GM10266 (cell line): ENCODE measurements at regions not wholly inside any gene's neighbourhood (a gene's known extent, or its start where the extent isn't known, plus 50 kb on each side); places are given as distances from the start of the nearest gene placed in this dataset.
"Not testable (repeated sequence)": the region's sequence is repeated elsewhere in the genome, so short reads cannot be mapped to it uniquely, and the experiment has no call there.

Source experiments
- DNase-seq: peaks from one replicate; pipeline ENCODE4 v3.0.0; 2012; ENCODE audit errors: extremely low spot score
- TF ChIP-seq, protein P1 (sequence below): IDR thresholded peaks from 2 replicates; pipeline ENCODE4 v1.5.1; 2012; ENCODE audit warnings: mild to moderate bottlenecking, low read depth; ENCODE audit not compliant: control insufficient read depth, insufficient read depth; ENCODE audit errors: missing control alignments

DNA sequence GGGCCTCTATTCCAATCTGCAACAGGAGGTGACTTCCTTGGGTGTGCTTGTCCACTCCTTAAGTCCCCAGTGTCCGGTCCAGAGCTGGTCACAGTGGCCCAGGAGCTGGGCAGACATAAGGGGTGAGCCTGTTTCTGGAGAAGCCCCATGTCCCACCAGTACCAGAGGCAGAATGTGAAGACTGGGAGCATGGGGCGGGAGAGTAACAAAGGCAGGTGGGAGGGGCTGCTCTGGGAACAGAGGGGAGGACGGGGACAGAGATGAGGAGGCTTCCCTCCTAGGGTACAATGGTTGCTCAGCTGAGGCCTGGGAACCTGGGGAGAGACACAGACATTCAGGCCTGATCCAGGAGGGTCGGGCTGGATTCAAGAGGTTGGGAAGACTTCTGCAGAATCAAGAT is 323.3 kb upstream of the TNRC6C start:
- DNase-seq, result no peak
- TF ChIP-seq, protein P1, sequence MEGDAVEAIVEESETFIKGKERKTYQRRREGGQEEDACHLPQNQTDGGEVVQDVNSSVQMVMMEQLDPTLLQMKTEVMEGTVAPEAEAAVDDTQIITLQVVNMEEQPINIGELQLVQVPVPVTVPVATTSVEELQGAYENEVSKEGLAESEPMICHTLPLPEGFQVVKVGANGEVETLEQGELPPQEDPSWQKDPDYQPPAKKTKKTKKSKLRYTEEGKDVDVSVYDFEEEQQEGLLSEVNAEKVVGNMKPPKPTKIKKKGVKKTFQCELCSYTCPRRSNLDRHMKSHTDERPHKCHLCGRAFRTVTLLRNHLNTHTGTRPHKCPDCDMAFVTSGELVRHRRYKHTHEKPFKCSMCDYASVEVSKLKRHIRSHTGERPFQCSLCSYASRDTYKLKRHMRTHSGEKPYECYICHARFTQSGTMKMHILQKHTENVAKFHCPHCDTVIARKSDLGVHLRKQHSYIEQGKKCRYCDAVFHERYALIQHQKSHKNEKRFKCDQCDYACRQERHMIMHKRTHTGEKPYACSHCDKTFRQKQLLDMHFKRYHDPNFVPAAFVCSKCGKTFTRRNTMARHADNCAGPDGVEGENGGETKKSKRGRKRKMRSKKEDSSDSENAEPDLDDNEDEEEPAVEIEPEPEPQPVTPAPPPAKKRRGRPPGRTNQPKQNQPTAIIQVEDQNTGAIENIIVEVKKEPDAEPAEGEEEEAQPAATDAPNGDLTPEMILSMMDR, result no peak

DNA sequence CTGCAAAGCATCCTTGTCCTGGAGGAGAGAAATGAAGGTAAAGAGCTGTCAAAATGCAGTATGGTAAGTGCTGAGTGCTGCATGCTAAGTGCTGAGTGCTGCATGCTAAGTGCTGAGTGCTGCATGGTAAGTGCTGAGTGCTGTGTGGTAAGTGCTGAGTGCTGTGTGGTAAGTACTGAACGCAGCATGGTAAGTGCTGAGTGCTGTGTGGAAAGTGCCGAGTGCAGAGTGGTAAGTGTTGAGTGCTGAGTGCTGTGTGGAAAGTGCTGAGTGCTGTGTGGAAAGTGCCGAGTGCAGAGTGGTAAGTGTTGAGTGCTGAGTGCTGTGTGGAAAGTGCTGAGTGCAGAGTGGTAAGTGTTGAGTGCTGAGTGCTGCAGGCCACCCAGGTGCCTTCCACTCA is 322.7 kb upstream of the TNRC6C start:
- not testable (repeated sequence) for DNase-seq

- DNase-seq, result no peak
- TF ChIP-seq, protein P1, result no peak
Observed at GRCh38 chr17:77636835-77637817, 321.4 kb upstream of the TNRC6C start.

DNA sequence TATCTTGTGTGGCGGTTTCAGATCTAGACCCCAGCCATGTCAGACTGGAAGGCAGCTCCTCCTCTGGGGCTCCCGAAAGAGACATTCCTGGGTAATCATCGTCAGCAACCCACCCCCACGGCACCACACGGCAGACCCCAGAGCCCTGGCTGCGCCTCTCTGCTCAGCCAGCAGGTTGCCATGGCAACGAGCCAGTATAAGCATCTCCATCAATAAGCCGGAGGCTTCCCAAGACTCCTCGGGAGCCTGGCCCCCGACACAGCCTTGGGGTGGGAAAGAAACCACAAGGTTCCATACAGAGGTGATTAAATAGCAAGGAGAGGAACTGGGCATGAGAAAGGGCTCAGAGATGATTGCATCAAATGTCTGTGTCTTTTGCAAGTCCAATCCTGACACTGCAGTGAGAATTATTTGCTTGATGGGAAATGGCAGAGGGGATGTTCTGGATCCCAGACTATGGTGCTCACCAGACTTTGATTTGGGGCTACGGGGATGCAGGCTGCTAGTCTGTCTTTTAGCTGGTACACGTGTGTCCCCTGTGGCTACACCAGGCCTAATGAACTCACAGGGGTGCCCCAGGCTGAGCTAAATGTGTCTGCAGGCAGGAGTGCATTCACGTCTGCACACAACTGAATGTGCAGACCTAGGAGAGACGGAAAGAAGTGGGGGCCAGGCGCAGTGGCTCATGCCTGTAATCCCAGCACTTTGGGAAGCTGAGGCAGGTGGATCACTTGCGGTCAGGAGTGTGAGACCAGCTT is 320.5 kb upstream of the TNRC6C start:
- TF ChIP-seq, protein P1, result no peak
- DNase-seq, result no peak

GRCh38 chr17:77640252-77640651 is 318.3 kb upstream of the TNRC6C start:
- TF ChIP-seq, protein P1, result no peak
- no peak for DNase-seq

DNA sequence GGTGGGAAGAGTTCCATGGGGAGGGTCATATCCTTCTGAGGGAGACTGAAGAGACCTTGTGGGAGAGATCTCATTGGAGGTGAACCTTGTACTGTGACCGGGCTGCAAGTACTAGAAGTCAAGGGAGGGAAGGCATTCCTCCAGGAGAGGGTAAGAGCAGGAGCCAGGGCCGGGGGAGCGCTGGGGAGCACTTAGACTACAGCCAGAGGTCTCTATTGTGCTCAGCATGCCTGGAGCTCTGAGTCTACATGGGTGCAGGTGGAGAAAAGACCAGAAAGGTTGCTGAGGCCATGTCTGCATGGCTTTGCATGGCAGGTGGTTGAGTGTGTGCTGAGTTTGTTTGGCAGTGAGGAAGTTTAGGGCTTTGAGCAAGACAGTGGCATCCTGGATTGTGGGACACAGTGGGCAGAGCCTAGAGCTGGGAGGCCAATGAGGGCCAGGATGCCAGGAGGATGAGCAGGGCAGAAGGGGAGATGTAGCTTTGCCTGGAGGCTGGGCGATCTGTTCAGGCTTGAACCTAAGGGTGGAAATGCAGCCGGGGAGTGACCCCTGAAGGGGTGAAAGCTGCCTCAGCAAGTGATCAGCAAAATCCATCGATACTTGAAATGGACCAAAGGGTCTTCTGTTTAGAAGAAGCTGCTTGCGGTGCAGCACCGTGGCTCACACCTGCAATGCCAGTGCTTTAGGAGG is 317.4 kb upstream of the TNRC6C start:
- TF ChIP-seq, protein P1, result no peak

DNA sequence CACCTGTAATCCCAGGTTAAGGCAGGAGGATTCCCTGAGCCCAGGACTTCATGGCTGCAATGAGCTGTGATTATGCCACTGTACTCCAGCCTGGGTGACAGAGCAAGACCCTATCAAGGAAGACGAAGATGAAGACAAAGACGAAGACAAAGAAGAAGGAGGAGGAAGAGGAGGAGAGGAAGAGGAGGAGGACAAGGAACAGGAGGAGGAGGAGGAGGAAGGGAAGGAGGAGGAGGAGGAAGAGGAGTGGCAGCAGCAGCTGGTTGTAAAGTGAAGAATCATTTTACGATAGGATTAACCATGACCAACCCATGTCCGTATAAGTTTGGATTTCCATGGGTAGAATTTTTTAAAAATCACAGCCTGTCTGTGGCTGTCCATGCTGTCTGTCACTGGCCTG is 316.8 kb upstream of the TNRC6C start:
- no peak for DNase-seq
- TF ChIP-seq, protein P1, result no peak

More for the DNA sequence above, 317.4 kb upstream of the TNRC6C start:
- DNase-seq, result no peak
